NOMO-1 treated with DMSO at 0.1 percent for 48 hours (cell line): ENCODE measurements at regions not wholly inside any gene's neighbourhood (a gene's known extent, or its start where the extent isn't known, plus 50 kb on each side); places are given as distances from the start of the nearest gene placed in this dataset.
"Not testable (repeated sequence)": the region's sequence is repeated elsewhere in the genome, so short reads cannot be mapped to it uniquely, and the experiment has no call there.

Source experiments
- DNase-seq: peaks from one replicate; lab custom pipeline; 2025; ENCODE audit not compliant: unreplicated experiment; lab: John Stamatoyannopoulos, UW

DNA sequence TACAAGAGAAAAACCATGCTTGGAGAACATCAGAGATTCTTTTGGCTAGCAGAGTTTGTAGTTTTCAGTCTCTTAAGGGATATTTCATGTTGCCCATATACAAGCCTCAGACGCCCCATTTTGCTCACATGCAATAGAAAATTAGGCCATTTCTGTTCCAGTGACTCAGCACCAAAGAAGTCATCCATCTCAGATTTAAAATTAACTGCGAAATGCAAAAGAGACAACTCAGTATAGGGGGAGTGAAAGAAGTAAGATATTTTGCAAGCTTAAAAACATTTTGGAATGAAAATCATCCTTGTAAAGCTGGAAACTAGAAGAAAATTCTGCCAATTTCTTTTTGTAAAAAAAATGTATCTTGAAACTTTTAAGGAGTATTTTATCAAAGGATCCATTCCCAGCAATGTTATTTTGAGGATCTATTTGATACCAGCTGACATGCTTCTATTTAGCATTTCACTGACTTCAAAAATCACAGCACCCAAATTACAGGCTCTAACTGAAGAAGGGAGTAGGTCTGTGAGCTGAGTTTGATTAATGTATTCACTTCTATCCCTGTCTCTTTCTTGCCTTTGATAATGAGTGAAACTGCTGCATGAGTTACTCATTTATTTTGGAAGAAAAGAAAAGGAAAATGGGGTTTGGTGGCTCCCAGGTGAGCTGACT lies 223.7 kb upstream of the SULF2 start:
- DNase-seq, result no peak

- DNase-seq, result peak; percentile 81
Measured at GRCh38 chr20:48007351-48007750, 222.1 kb upstream of the SULF2 start.

DNA sequence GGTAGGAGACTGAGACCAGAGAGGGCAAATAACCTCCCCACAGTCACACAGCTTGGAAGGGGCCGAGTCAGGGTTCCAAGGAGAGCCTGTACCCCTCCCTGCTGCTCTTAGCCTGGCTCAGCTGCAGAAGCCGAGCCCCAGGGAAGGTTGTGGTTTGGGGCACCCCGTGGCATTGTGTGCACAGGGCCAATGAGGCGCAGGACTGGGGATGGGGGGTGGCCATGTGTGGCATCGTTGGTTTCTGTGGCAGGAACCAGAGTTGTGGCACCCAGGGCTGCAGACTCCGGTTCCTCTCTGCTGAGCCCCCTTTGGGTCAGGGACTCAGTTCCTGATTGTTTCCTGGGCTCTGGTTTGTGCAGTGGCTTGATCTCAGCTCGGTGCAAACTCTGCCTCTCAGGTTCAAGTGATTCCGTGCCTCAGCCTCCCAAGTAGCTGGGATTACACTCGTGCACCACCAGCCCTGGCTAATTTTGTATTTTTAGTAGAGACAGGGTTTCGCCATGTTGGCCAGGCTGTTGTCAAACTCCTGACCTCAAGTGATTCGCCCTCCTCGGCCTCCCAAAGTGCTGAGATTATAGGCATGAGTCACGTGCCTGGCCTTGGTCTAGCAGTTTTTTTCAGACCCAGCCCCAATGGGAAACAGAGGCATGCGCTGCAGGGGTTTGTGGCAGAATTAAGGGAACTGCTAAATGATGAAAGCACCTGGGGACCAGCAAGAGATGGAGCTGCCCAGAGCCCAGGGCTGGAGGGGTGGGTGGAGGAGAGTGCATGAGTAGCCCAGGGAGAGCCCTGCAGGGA lies 221.0 kb upstream of the SULF2 start:
- DNase-seq, result no peak

- no peak for DNase-seq
Measured at GRCh38 chr20:48003021-48003420, 217.7 kb upstream of the SULF2 start.

GRCh38 chr20:48002517-48002970 lies 217.3 kb upstream of the SULF2 start:
- peak; percentile 90 for DNase-seq

DNA sequence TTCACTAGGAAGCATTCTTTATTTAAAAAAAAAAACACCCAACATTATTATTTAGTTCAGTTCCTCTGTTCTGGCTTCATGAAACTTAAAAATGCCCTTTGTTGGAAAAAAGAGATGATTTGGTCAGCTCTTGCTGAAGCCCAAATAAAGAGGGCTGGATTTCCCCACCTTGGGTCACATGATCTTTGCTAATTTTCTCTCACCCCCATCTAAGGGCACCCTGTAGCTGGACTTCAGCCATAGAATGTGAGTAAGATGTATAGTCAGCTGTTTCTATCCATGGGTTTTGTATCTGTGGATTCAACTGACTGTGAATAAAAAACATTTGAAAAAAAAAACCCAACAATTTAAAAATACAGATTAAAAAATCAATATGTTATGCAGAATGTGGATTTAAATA lies 213.9 kb upstream of the SULF2 start:
- DNase-seq, result no peak

DNA sequence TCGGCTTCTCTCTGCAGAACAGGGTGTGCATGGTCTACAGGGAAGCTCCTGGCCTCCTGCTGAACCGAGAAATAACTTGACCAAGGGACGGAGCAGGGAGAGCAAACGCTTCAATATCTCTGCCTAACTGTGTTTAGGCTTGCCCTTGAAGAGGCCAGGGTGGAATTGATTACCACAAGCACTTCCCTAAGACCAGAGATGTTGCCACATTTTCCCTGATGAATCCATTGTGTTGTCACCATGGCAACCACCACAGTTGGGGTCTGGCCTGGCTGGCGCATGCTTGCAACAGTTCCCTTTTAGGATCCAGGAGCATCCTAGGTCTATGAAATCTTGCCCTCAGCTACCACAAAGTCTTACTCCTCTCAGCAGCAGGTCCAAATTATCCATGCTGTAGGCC lies 213.5 kb upstream of the SULF2 start:
- peak; percentile 82 for DNase-seq

GRCh38 chr20:47995661-47996060 lies 210.4 kb upstream of the SULF2 start:
- DNase-seq, result no peak

DNA sequence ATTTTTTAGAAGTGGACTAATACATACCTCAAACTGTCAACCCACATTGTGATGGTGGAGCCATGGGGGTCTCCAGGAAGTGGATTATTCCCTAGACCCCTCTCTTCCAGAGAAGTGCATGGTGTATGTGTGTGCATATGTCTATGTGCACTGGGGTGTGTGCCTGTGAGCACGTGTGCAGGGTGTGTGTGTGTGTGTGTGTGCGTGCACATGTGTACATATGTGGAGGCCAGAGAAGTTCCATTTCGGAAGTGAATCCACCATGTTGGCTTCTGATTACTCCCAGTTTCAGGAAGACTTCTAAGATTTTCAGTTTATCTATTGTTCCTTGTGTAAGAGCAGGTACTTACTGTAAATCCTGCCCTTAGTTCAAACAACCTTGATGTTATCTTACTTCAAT lies 208.5 kb upstream of the SULF2 start:
- no peak for DNase-seq

DNA sequence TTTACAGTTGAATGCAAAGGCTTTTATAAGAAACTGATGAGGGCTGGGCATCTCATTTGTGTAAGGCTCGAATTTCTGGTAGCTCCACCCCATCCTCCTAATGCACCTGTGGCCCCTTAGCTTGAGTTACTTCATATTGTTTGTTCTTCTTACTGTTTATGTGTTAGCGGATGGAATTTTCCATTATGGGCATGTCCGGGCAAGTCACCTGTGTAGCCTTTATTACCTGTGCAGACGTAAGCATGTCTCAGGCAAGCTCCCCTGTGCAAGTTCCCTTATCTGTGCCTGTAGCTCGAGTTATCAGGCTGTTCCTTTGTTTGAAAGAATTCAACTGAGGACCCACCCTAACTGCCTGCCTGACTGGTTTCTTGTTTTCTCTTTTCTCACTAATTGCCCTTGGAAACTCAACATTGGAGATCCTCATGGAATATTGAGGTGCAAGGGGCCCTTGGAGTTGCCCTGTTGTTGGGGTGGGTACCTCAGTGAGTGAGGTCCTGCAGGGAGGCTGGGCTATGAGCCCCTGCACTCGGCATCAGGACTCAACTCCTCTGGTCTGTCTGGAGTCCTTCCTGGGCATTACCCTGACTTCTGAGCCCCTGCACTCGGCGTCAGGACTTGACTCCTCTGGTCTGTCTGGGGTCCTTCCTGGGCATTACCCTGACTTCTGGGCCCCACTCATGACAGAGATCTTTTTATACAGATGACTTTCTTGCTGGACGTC lies 207.9 kb upstream of the SULF2 start:
- DNase-seq, result no peak

GRCh38 chr20:47991875-47992488 lies 206.7 kb upstream of the SULF2 start:
- no peak for DNase-seq

DNA sequence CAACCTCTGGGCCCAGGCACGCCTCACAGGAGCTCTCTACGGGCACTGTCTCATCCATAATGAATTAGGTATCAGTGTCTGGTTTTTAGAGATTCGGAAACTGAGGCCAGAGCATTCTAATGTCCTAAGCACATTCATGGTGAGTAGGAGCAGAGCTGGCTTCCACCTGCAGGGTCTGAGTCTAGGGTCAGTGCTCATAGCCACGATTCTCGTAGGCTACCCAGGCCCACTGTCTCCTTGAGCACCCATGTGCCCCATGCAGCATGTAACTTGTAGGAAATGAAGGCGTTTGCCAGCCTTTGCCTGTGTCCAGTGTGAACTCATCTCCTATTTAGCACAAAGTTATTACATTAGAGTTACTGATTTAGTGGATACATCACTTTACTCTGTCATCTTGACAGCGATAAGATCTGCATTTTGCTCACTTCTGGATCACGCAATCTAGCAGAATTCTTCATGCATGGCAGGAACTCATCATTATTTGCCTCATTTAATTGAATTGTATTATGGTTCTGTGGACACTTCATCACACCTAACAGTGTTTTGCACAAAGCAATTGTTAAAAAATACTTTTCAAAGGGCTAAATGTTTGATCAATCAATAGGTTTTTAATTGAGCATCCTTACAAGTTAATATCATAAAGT lies 205.3 kb upstream of the SULF2 start:
- DNase-seq, result no peak

DNA sequence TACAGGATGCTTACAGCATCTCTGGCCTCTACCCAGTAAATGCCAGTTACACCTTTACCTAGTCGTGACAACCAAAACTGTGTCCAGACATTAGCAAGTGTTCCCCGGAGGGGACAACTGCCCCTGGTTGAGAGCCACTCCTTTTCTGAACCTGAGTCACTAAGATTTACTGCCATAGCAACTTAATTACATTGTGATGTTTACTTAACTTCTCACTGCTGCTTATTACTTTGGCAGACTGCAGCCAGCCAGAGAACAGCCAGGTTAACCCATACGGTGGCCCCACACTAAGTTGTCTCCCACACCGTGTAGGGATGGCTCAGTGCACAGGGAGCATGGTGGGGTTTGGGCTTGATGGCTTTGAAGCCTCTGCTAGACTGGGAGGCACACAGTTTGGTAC lies 204.7 kb upstream of the SULF2 start:
- DNase-seq, result no peak

- no peak for DNase-seq
Measured at GRCh38 chr20:47988676-47989075, 203.4 kb upstream of the SULF2 start.

DNA sequence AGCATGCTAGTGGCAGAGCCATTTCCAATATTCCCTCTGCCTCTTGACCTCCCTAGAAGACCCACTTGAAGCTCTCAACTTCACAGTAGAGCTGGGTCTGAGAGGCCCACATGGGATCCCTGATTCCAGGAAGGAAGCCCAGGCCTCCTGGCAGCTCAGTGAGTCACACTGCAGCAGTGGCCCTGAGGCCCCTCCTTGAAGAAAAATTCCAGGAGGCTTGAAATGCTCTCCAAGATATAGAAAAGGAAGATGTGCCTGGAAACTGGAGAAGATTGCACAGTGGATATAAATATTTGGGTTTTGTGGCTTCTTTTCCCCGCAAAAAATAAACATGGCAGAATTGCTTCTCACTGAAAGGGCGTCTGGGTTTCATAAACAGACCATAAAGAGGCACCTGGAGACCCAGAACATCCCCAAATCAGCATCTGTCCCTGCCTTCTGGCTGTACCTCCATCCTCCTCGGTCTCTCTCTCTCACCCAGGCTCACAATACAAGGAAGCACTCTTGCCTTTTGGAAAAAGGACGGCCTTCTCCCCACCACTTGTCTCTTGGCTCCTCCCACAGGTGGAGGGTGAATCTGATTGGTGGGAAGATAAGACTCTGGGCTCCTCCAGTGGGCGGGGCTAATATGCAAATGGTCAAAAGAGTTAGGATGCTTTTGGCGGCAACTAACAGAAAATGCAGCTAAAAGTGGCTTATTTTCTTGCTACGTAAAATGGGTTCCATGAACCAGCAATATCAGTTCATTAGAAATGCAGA lies 200.0 kb upstream of the SULF2 start:
- no peak for DNase-seq

DNA sequence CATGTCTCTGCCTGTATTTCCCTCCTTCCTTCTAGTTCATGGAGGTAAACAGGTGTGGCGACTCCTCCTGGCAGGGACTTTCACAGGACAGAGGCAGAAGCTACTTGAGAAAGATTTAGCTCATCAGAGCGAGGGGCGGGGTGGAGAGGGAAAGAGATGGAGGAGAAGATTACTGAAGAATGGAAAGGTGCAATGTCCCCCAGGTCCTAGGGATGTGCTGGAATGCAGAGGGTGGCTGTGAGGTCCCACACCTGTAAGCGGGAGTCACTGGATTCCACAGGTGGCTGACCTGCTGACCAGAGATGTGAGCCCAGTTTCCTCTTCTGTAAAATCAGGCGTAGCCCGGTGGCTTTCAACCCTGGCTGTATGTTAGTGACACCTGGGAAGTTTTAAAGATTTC lies 199.2 kb upstream of the SULF2 start:
- no peak for DNase-seq

GRCh38 chr20:47983642-47984041 lies 198.4 kb upstream of the SULF2 start:
- not testable (repeated sequence) for DNase-seq

DNA sequence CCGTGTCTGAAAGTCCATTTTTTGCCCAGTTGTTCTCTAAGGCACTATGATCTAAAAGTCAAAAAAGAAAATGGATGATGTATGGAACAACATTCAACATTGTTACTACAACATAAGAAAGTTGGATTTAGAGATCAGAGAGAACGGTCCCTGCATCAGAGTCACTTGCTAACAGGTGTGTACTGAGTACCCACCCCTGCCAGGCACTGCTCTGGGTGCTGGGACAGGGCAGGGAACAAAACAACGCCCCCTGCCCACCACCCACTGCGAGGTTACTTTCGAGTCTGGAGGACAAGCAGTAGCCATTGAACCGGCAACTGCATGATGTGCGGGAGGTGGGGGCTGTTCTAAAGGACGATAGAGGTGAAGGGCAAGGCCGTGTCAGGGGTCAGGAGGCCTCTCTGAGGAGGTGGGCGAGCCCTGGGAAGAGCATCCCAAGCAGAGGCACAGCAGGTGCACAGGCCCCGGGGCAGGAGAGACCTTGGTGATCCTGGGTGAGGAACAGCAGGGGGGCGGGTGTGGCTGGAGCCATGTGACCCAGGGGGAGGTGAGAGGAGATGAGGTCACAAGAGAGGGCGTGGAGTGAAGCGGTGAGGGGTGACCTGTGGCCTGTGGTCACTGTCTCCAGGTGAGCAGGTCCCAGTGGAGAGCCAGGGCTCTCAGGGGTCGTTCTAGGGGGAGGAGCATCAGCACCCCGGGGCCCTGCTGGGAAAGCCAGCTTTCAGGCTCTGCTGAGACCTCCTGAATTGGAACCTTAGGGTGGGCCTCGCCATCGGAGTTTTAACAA lies 197.5 kb upstream of the SULF2 start:
- no peak for DNase-seq

- no peak for DNase-seq
Measured at GRCh38 chr20:47981222-47981621, 195.9 kb upstream of the SULF2 start.
